ENCODE measurements at regions not wholly inside any gene's neighbourhood (a gene's known extent, or its start where the extent isn't known, plus 50 kb on each side); places are given as distances from the start of the nearest gene placed in this dataset.

DNA sequence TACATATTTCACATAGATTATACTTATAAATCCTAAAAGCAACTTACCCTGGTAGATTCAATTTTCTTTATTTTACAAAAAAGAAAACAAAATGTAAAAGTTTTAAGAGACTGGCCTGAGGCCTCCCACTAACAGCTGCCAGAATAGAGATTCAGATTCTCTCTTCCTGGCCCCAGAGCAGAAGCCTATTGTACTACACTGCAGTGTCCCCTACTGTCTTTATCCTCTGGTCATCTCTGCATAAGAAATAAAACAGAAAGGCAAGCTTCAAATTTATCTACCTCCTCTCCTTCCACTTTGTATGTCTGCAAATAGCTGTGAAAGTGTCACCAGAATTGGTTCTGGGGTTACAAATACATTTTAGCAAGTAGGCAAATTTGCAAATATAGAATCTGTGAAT is 1004.1 kb upstream of the PCDH9 start:
- no peak for DNase-seq

DNA sequence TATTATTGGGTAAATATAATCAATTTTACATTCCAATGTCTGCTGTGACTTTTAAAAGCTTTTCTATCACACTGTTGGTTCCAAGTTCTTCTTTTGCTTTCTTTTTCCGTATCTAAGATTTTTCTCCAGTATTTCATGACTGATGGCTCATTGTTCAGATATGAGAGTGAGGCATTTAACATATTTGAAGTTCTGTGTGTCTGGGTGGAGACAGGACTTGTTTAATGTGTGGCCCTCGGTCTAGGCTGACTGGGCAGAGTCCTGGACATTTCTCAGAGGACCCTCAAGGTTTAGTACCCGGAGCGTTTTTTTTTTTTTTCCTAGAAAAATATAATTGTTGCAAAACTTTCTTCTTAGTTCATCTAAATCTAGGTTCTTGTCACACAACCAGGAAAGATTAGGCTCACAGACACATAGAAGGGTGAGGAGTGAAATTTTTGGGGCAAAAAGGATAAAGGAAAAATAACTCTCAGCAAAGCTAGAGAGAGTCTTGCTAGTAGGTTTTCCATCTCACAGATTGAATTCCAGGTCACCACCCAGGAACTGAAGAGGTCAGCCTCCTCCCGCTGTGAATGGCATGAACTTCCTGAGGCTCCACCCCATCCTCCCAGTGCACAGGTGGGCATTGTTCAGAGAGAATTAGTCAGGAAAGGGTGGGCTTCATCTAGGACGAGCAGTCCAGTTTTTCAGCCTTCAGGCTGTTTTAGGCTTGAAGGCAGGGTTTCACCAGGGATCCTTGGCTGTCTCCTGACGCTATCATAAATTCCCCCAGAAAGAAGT is 1002.4 kb upstream of the PCDH9 start:
- no peak for DNase-seq

DNA sequence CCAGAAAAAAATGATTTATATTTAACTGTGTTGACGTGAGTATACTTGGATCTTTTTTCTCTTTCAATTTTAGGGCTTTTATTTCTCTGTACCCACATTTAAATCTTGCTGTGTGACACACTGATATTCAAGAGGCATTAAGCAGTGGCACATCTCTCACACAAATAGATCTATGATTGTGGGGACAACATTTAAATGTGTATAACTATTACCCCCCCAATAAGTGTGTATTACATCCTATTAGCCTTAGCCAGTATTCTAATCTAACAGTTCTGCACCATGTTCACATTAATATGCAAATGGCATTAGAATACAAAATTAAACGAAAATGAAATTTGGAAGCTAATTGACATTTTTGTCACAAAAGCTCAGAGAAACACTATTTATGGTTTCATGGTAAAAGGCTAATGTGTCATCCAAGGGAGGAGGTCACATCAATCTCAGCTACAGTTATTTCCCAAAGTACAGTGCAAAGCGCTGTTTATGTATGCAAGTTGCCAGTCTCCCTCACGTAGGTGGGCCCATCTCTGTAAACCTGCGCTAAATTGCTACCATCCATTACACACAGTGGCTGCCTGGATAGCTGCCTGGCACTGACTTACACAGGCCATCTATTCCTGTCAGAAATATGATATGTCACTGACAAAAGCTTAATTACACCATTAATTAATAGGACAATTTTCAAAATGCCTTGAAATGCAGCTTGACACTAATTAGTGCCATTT is 984.7 kb upstream of the PCDH9 start:
- peak; percentile 87 for DNase-seq

DNA sequence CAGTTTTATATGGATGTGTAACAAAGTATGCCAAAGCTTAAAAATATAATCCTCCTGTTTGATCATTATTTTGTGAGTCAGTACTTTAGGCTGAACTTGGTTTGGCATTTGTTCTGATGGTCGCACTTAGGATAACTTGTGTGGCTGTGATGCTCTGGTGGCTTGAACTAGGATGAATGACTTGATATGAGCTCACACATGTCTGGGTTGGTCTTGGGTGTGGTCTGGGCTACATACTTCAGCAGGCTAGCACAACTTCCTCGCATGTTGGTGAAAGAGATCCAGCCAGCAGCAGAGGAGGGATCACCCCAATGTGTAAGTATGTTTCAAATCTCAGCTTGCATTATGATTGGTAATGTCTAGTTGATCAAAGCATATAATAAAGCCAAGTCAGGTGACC is 969.1 kb upstream of the PCDH9 start:
- DNase-seq: no peak

DNA sequence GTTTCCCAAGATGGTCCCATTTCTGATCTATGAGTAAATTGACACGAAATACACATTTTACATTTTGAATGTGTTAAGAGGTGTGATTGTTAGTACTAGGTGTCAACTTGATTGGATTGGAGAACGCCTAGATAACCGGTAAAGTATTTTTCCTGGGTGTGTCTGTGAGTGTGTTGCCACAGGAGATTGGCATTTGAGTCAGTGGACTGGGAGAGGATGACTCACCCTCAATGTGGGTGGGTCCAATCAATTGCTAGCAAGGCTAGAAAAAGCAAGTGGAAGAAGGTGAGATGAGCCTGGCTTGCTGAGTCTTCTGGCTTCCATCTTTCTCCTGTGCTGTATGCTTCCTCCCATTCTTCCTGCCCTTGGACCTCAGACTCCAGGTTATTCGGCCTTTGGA is 960.7 kb upstream of the PCDH9 start:
- no peak for DNase-seq

DNA sequence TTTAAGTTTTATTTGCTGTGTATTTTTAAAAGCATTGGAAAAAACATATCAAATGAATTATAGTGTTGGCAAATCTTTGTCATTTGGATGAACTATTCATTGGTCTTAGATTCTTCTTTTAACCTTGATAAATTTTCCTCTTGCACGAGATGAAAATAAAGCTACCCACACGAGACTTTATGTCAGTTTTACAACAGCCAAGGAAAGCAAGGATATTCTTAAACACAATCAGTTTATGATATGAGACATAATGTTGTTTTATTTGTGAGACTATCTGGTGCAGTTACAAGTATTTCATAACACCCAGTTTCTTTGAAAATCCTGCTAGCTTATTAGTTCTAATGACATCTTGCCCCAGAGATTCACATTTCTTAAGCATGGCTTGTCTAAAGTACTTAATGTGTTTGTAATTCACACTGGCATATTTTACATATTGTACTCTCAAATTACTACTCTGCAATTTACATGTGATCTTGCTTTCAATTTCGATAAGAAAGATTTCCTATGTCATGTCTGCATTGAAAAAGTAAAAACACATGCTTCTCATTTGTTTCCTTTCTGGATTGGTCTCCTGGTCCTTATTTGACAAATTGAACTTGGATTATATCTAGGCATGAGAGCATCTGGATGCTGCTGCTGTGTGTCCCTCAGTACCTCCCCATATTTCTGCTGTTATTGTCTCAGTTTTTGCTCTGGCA is 955.5 kb upstream of the PCDH9 start:
- no peak for DNase-seq

DNA sequence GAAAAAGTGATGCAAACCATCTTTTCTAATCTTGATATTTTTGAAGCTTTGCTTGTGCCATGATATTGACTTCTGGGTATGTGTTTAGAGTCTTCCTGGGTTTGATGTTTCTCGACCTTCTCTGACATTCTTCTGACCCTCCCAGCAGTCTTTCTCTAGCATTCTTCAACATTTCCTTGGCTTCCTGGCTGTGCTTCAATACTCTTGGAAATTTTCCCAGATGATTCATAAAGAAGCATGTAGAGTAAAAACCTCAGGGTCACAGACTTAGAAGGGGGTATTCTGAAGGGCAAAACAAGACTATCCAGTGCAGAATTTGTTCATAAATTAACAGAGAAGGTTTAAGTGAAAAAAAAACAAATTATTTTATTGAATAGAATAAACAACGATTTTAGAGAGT is 946.3 kb upstream of the PCDH9 start:
- no peak for DNase-seq

DNA sequence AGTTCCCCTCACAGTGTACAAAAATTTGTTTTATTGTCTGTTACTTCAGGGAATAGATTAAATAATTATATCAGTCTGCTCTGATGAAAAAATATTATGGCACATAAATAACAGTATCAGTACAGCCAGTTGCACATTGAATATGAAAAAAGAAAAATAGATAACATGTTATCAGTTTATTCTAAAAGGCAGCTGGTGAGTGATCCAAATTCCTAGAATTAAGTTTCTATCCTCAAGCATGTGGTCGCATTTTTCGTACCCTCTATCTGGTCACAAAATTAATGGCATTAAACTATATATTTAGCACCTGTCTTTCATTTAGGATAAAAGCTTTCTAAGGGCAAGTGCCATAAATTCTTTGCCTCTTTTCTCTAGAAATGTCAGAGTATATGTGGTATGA is 944.8 kb upstream of the PCDH9 start:
- no peak for DNase-seq

DNA sequence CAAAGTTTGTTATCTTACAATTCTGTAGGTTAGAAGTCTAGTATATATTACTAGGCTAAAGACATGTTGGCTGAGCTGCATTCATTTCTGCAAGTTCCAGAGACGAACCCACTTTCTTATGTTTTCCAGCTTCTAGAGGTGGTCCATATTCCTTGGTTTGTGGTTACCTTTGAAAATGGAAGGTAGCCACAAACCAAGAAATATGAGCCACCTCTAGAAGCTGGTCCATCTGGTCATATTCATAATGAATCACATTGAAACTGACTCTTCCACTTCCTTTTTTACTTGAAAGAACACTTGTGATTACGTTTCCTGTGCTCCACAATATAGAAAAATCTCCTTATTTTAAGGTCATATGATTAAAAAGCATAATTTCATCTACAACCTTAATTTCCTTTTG is 943.0 kb upstream of the PCDH9 start:
- DNase-seq: no peak

DNA sequence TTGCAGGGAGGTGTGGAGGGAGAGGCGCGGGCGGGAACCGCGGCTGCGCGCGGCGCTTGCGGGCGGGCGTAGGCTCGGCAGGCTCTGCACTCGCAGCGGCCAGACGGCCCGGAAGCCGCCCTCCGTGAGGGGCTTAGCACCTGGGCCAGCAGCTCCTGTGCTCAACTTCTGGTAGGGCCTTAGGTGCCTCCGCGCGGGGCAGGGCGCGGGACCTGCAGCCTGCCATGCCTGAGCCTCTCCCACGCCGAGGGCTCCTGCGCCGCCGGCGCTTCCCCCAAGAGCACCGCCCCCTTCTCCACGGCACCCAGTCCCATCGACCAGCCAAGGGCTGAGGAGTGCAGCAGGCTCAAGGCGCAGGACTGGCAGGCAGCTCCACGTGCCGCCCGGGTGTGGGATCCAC is 940.8 kb upstream of the PCDH9 start:
- no peak for DNase-seq

DNA sequence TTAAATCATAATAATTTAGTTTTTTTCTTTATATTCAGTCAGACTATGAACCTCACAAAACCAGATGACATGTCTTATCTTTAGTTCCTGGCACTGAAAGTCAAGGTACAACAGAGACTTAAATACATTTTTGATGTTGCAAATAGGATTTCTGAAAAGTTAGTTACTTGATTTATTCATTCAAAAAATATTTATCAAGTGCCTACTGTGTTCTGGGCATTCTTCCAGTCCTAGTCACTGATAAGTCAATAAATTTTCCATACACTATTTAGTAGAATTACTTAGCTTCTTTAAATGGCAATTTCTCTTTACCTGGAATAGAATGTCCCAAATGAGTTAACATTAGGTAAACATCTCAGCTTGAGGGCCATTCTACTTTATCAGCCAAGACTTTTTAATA is 938.3 kb upstream of the PCDH9 start:
- DNase-seq: no peak

DNA sequence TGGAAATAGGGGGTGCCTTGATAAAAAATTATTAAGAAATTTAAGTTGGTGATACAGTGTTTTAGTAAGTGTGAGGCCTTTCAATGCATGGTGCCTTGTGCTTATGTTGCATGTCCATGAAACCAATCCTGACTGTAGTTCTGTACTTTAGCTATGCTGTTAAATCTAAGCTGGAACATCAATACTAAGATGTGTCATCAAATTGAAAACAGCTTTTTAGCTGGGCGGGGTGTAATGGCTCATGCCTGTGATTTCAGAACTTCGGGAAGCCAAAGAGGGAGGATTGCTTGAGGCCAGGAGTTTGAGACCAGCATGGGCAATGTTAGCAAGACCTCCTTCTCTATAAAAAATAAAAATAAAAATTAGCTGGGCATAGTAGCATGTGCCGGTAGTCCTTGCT is 930.3 kb upstream of the PCDH9 start:
- DNase-seq: no peak

DNA sequence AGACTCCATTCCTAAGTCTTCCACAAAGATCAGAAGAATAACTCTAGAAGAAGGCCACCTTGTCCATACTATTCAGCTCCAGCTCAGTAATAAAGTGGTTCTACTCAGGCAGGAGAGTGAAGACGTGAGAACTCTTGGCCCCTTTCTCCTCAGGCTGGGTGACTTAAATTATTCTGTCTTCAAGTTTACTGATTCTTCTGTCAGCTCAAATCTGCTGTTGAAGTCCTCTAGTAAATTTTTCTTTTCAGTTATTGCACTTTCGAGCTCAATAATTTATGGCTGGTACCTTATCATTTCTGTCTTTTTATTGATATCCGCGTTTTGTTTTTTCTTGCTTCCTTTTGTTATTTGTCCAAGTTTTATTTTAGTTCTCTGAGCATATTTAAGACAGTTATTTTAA is 922.3 kb upstream of the PCDH9 start:
- no peak for DNase-seq

DNA sequence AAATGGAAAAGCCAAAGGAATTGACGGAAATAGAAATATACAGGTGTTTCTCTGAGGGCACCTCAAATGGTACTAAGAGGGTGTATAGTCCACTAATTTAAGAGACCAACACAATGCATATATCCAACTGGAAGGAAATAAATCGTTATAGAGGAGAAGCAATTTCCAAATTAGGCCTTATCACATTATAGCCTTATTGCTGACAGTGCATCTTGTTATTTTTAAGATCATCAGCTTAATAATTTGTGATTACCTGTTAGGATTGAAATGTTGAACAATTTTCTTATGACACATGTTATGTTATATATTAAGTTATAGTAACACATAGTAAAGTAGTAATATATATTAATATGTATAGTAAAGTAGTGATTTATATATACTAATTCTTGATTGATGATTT is 915.7 kb upstream of the PCDH9 start:
- no peak for DNase-seq

DNA sequence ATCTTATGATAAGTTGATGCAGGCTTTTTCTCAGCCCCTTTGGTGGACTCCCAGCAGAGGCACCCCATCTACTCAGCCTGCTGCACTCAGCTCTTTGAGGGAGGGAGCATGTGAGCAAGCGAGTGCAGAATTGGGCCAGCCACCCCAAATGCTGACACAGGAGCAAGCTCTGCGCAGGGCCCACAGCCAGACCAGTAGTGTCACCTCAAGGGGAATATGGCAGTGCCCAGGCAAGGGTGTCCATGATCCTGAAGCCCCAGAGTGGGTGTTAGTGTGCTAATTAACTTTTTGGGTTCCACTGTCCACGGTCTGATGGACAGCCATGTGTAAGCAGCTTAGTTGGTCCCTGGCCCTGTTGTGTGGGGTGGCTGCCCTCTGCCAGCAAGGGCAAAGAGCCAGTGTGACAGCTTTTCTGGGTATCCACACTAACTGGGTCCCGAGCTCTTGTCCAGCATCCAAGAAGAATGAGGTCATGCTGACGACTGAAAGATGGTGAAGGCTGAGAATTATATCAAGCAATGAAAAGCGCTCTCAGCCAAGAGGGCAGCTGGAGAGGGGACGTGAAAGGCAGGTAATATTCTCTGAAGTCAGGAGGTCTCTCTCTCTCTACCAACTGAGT is 898.3 kb upstream of the PCDH9 start:
- DNase-seq: no peak

DNA sequence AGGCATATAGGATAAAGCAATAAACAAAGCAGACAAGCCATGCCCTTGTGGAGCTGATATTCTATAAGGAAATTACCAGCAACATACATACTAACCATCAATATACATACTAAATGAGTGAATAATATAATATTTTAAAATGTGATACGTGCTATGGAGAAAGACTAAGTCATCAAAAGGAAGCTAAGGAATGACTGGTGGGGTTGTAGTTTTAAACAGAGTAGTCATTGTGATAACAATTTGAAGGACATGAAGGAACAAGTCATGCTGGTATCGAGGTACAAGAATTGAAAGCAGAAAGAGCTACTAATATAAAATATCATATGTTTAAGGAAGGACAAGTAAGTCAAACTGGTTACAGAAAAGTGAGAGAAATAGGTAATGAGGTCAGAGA is 894.9 kb upstream of the PCDH9 start:
- DNase-seq: no peak

DNA sequence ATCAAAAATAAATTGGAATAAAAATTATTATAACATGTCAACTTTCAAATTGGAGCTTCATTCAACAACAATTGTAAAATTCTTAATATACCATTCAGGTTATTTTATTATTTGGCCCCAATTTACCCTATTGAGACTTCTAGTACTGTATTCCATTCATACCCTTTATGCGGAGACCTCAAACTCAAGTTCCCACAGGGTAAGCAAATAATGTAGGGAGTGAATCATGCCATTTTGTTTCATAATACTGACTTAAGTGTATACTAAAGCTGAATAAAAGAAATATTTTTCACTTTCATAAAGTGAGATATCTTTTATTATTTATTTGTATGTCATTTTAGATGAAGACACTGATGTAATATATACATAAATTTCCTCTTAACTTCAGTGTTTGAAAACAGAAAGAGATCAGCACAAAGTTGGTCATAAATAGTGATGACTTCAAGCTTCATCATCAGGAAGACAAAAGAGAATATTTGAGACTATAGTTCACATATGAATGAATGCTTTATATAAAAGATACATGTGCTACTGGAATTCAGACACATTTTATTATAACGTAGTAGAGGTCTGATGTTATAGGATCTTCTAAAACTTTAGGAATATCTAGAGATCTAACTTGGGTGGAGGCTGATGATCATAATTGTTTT is 894.4 kb upstream of the PCDH9 start:
- no peak for DNase-seq

DNA sequence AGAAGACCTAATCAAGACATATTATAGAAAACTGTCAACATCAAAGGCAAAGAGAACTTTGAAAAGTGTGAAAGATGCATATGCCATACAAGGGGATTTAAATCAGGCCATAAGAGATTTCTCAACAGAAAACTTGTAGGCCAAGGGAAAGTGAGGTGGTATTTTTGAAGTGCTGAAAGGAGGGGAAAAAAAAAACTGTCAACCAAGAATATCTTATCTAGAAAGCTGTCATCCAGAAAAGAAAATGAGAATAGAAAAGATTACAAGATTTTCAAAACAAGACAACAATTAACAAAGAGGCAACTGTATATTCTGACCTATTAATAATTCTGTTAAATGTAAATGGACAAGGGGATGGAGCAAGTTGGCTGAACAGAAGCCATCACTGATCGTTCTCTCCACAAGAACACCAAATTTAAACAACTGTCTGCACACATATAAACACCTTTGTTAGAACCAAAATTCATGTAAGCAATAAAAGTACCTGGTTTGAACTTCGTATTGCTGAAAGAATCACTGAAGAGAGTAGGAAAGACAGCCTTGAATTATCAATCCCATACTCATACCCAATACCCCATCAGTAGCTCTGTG is 880.1 kb upstream of the PCDH9 start:
- DNase-seq: no peak

DNA sequence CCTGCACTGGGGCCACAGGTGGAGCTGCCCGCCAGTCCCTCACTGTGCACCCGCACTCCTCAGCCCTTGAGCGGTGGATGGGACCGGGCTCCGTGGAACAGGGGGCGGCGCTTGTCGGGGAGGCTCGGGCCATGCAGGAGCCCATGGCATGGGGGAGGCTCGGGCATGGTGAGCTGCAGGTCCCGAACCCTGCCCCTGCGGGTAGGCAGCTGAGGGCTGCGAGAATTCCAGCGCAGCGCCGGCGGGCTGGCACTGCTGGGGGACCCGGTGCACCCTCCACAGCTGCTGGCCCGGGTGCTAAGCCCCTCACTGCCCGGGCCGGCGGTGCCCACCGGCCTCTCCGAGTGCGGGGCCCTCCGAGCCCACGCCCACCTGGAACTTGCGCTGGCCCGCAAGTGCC is 877.5 kb upstream of the PCDH9 start:
- no peak for DNase-seq

DNA sequence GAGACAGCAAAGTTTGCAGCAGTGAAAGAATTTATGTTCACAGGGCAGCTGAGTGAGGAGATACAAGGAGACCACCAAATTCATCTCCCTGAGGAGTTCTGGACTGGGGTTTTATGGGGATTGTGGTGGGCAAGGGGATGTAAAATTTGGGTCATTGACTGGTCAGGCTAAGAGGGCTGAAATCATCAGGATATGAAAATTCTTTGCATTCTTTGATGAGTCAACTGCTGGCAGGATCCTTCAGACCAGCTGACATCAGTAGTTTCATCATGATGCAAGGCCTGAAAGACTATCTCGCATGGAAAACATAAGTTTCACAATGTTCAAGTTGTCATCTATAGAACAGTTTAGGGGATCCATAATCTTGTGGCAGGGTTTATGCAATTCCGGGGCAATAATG is 869.5 kb upstream of the PCDH9 start:
- DNase-seq: no peak

DNA sequence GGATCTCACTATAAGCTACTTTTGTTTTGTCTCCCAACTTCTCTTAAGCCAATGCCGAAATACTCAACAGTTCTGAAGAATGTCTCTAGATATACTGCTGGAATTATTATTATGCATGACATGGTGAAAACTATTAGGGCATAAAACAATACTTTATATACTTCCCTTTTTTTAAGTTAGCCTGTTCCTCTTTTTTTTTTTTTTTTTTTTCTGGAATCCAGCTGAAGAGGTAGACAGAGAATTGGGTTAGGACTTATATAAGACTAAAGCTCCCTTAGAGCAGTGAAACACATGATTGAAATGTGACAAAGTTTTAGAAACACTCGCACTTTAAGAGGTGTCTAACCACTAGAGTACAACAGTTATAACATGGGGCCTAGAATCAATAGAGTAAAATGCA is 850.9 kb upstream of the PCDH9 start:
- DNase-seq: no peak

DNA sequence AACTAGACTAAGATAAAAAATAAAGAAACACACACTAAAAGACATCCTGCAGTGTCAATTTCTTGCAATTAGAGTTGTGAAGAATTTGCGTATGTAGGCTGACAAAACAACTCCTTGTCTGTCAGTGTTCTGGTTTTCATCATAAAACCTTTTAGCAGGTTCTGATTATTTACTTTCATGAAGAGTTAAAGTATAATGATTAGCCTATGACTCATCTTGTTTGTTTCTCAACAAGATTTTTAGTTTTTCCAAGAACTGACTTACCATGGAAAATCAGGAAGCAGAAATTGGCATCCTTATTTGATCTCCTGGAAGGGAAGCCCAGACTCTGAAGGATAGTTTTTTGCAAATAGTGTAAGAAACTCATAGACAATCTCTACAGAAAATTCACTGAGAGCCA is 848.7 kb upstream of the PCDH9 start:
- DNase-seq: no peak

DNA sequence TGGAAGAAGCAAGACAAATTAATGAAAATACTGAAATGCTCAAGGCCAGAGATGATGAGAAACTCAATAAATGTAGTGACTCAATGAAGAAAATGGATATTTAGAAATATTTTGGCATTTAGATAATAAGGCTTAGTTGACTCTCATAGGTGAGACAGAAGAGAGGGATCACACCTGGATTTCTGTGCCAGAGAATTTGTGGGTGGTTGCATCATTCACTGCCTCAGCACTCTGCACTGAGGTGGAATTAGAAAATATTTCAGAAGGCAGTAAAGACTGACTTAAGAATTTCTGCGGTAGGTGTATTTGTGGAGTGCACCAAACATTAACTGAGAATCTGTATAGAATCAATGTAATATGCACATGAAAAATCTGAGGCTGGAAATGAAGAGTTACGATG is 848.3 kb upstream of the PCDH9 start:
- DNase-seq: no peak
